ENCODE measurements at regions not wholly inside any gene's neighbourhood (a gene's known extent, or its start where the extent isn't known, plus 50 kb on each side); places are given as distances from the start of the nearest gene placed in this dataset.

DNA sequence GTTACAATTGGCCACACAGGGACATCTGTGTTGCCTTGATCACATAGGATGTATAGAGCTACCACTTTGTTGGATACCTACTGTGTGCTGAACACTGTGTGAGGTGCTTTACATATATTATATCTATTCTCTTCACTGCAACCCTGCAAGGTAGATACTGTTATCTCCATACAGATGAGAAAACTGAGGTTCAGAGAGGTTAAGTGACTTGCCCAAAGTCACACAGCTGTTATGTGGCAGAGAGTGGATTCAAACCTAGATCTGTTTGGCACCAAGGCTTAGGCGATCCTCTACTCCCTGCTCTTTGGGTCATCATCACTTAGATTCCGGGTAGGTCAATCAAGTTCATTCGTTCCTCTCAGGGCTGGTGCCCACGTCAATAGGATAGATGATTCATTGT lies 260.5 kb upstream of the IRX3 start:
- Histone ChIP-seq H3K36me3 (ENCODE audit: insufficient read depth, low read length) (no peaks in the 10 kb centered on the region), H2AFZ (ENCODE audit: low read length, unreplicated experiment) (no peak overlapping the region), H3K79me2 (ENCODE audit: control insufficient read depth, insufficient read depth, low read length, unreplicated experiment) (no peaks in the 10 kb centered on the region), H3K4me1 (ENCODE audit: control insufficient read depth, insufficient read depth, low read length, unreplicated experiment) (no peaks in the 10 kb centered on the region), H3K27ac (ENCODE audit: low read depth, low read length) (no peak overlapping the region), H3K27me3 (ENCODE audit: insufficient read depth, low read length) (peaks cover 40% of the 10 kb centered on the region), H3K4me3 (ENCODE audit: low read depth, low read length) (no peak overlapping the region)

- H3K36me3 ChIP-seq (ENCODE audit: insufficient read depth, low read length): no peaks in the 10 kb centered on the region
- H3K79me2 ChIP-seq (ENCODE audit: control insufficient read depth, insufficient read depth, low read length, unreplicated experiment): no peaks in the 10 kb centered on the region
- no peak overlapping the region for H3K27ac ChIP-seq (ENCODE audit: low read depth, low read length)
- no peak overlapping the region for H2AFZ ChIP-seq (ENCODE audit: low read length, unreplicated experiment)
- H3K27me3 ChIP-seq (ENCODE audit: insufficient read depth, low read length): peaks cover 44% of the 10 kb centered on the region
- H3K4me1 ChIP-seq (ENCODE audit: control insufficient read depth, insufficient read depth, low read length, unreplicated experiment): no peaks in the 10 kb centered on the region
- H3K4me3 ChIP-seq (ENCODE audit: low read depth, low read length): no peak overlapping the region
Measured at GRCh38 chr16:54546521-54546920, 259.9 kb upstream of the IRX3 start.

- Histone ChIP-seq H2AFZ (ENCODE audit: low read length, unreplicated experiment) (no peak overlapping the region), H3K4me3 (ENCODE audit: low read depth, low read length) (no peak overlapping the region), H3K4me1 (ENCODE audit: control insufficient read depth, insufficient read depth, low read length, unreplicated experiment) (no peaks in the 10 kb centered on the region), H3K27ac (ENCODE audit: low read depth, low read length) (no peak overlapping the region), H3K36me3 (ENCODE audit: insufficient read depth, low read length) (no peaks in the 10 kb centered on the region), H3K27me3 (ENCODE audit: insufficient read depth, low read length) (peaks cover 48% of the 10 kb centered on the region), H3K79me2 (ENCODE audit: control insufficient read depth, insufficient read depth, low read length, unreplicated experiment) (no peaks in the 10 kb centered on the region)
Measured at GRCh38 chr16:54545854-54546511, 259.4 kb upstream of the IRX3 start.

DNA sequence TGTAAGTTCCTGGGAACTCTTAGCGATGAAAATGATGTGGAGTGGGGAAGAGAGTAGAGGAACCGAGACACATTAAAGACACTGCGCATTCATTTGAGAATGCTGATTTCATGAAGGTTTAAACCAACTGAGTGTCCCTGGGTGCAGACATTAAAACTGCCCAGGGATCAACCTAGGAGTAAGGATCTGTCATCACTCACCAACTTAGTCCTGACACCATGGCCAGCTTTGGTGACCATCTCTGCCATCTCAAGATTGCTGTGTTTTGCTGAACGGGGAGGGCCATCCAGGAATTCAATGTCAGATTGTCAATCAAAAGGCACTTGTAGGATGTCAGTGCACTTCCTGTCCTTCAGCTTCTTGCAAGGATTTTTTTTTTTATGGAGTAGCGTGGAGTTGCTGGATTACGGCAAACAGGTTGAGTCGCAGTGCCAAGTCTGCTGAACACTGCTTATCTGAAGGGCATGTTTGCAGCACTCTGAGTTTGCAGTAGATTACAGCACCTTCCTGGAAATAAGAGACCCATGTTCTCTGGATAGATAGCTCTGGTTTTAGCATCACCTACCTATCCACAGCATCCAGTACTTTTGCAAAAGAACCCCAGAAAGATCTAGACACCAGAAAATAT lies 258.1 kb upstream of the IRX3 start:
- Histone ChIP-seq H3K36me3 (ENCODE audit: insufficient read depth, low read length) (no peaks in the 10 kb centered on the region), H2AFZ (ENCODE audit: low read length, unreplicated experiment) (no peak overlapping the region), H3K4me1 (ENCODE audit: control insufficient read depth, insufficient read depth, low read length, unreplicated experiment) (no peaks in the 10 kb centered on the region), H3K27ac (ENCODE audit: low read depth, low read length) (no peak overlapping the region), H3K79me2 (ENCODE audit: control insufficient read depth, insufficient read depth, low read length, unreplicated experiment) (no peaks in the 10 kb centered on the region), H3K4me3 (ENCODE audit: low read depth, low read length) (no peak overlapping the region), H3K27me3 (ENCODE audit: insufficient read depth, low read length) (peaks cover 56% of the 10 kb centered on the region)

GRCh38 chr16:54542805-54543505 lies 256.4 kb upstream of the IRX3 start:
- Histone ChIP-seq H2AFZ (ENCODE audit: low read length, unreplicated experiment) (no peak overlapping the region), H3K27ac (ENCODE audit: low read depth, low read length) (no peak overlapping the region), H3K27me3 (ENCODE audit: insufficient read depth, low read length) (peaks cover 63% of the 10 kb centered on the region), H3K79me2 (ENCODE audit: control insufficient read depth, insufficient read depth, low read length, unreplicated experiment) (no peaks in the 10 kb centered on the region), H3K4me1 (ENCODE audit: control insufficient read depth, insufficient read depth, low read length, unreplicated experiment) (no peaks in the 10 kb centered on the region), H3K36me3 (ENCODE audit: insufficient read depth, low read length) (no peaks in the 10 kb centered on the region), H3K4me3 (ENCODE audit: low read depth, low read length) (no peak overlapping the region)

GRCh38 chr16:54540525-54541180 lies 254.1 kb upstream of the IRX3 start:
- no peaks in the 10 kb centered on the region for H3K4me1 ChIP-seq (ENCODE audit: control insufficient read depth, insufficient read depth, low read length, unreplicated experiment)
- no peaks in the 10 kb centered on the region for H3K36me3 ChIP-seq (ENCODE audit: insufficient read depth, low read length)
- peaks cover 45% of the 10 kb centered on the region for H3K27me3 ChIP-seq (ENCODE audit: insufficient read depth, low read length)
- H3K79me2 ChIP-seq (ENCODE audit: control insufficient read depth, insufficient read depth, low read length, unreplicated experiment): no peaks in the 10 kb centered on the region
- no peak overlapping the region for H2AFZ ChIP-seq (ENCODE audit: low read length, unreplicated experiment)
- no peak overlapping the region for H3K27ac ChIP-seq (ENCODE audit: low read depth, low read length)
- H3K4me3 ChIP-seq (ENCODE audit: low read depth, low read length): no peak overlapping the region

GRCh38 chr16:54538276-54538675 lies 251.7 kb upstream of the IRX3 start:
- H3K27ac ChIP-seq (ENCODE audit: low read depth, low read length): no peak overlapping the region
- H3K27me3 ChIP-seq (ENCODE audit: insufficient read depth, low read length): peaks cover 41% of the 10 kb centered on the region
- H2AFZ ChIP-seq (ENCODE audit: low read length, unreplicated experiment): no peak overlapping the region
- no peaks in the 10 kb centered on the region for H3K79me2 ChIP-seq (ENCODE audit: control insufficient read depth, insufficient read depth, low read length, unreplicated experiment)
- H3K4me1 ChIP-seq (ENCODE audit: control insufficient read depth, insufficient read depth, low read length, unreplicated experiment): no peaks in the 10 kb centered on the region
- no peak overlapping the region for H3K4me3 ChIP-seq (ENCODE audit: low read depth, low read length)
- H3K36me3 ChIP-seq (ENCODE audit: insufficient read depth, low read length): no peaks in the 10 kb centered on the region

DNA sequence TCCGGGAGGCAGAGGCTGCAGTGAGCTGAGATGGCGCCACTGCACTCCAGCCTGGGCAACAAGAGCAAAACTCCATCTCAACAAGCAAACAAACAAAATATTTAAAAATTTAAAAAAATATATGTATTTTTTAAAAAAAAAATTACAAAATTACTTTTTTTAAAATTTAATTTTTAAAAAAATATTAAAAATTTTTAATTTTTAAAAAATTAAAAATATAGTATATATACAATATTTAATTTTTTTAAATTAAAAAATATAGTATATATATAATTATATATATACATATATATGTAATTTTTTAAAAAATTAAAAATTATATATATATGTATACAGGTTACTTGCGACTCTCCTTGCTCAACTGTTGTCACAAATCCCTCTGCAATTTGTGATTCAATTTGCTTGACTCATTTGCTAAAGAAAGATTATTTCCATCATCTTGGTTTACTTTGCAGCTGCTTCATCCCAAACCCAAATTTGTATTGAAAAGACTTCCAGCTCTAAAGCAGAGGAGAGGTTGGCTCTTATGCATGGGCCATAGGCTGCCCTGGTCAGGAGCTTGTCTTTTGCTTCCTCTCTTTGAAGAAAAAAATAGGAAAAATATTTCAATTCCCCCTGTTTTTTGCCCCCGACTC lies 247.4 kb upstream of the IRX3 start:
- Histone ChIP-seq H3K27me3 (ENCODE audit: insufficient read depth, low read length) (peaks cover 11% of the 10 kb centered on the region), H3K27ac (ENCODE audit: low read depth, low read length) (no peak overlapping the region), H3K4me3 (ENCODE audit: low read depth, low read length) (no peak overlapping the region), H3K36me3 (ENCODE audit: insufficient read depth, low read length) (no peaks in the 10 kb centered on the region), H3K4me1 (ENCODE audit: control insufficient read depth, insufficient read depth, low read length, unreplicated experiment) (no peaks in the 10 kb centered on the region), H2AFZ (ENCODE audit: low read length, unreplicated experiment) (no peak overlapping the region), H3K79me2 (ENCODE audit: control insufficient read depth, insufficient read depth, low read length, unreplicated experiment) (no peaks in the 10 kb centered on the region)

DNA sequence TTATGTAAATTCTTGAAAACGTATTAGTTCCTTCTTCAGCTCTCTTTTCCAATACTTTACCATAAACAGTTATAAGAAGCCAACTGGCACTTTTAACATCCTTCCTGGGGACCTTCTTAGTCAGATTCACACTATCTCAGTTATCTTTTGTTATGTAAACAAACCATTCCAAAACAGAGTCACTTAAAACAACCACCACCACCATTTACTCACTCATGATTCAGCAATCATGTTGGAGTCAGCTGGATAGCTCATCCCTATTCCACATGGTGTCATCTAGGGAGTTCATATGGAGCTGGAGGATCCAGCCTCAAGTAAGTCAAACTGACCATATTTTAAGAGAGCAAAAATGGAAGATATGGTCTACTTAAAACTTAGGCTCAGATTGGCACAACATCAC lies 240.3 kb upstream of the IRX3 start:
- Histone ChIP-seq H2AFZ (ENCODE audit: low read length, unreplicated experiment) (no peak overlapping the region), H3K27ac (ENCODE audit: low read depth, low read length) (no peak overlapping the region), H3K36me3 (ENCODE audit: insufficient read depth, low read length) (no peaks in the 10 kb centered on the region), H3K79me2 (ENCODE audit: control insufficient read depth, insufficient read depth, low read length, unreplicated experiment) (no peaks in the 10 kb centered on the region), H3K27me3 (ENCODE audit: insufficient read depth, low read length) (no peaks in the 10 kb centered on the region), H3K4me3 (ENCODE audit: low read depth, low read length) (no peak overlapping the region), H3K4me1 (ENCODE audit: control insufficient read depth, insufficient read depth, low read length, unreplicated experiment) (no peaks in the 10 kb centered on the region)

GRCh38 chr16:54526087-54526486 lies 239.5 kb upstream of the IRX3 start:
- no peaks in the 10 kb centered on the region for H3K79me2 ChIP-seq (ENCODE audit: control insufficient read depth, insufficient read depth, low read length, unreplicated experiment)

More at GRCh38 chr16:54526087-54526486, 239.5 kb upstream of the IRX3 start:
- Histone ChIP-seq H3K4me1 (ENCODE audit: control insufficient read depth, insufficient read depth, low read length, unreplicated experiment) (no peaks in the 10 kb centered on the region), H3K4me3 (ENCODE audit: low read depth, low read length) (no peak overlapping the region), H3K36me3 (ENCODE audit: insufficient read depth, low read length) (no peaks in the 10 kb centered on the region), H3K27me3 (ENCODE audit: insufficient read depth, low read length) (no peaks in the 10 kb centered on the region), H3K27ac (ENCODE audit: low read depth, low read length) (no peak overlapping the region), H2AFZ (ENCODE audit: low read length, unreplicated experiment) (no peak overlapping the region)
